BE2C (cell line): ENCODE measurements at regions not wholly inside any gene's neighbourhood (a gene's known extent, or its start where the extent isn't known, plus 50 kb on each side); places are given as distances from the start of the nearest gene placed in this dataset.

ENCODE experiments used
- DNase-seq: peaks from one replicate; pipeline ENCODE4 v3.0.0-alpha.2; 2020
- H3K27me3 ChIP-seq: fragments of 250-450 bp; sonication (Bioruptor Pico); 2 replicates; pipeline ENCODE4 v1.5.1; 2020; ENCODE audit warnings: mild to moderate bottlenecking
- H3K36me3 ChIP-seq: fragments of 250-450 bp; sonication (Bioruptor Pico); 2 replicates; pipeline ENCODE4 v1.5.1; 2020; ENCODE audit warnings: mild to moderate bottlenecking
- H3K4me1 ChIP-seq: fragments of 250-450 bp; sonication (Bioruptor Pico); 2 replicates; pipeline ENCODE4 v1.5.1; 2020
- H3K4me3 ChIP-seq: 2 replicates; pipeline ENCODE4 v1.5.1; 2011; ENCODE audit warnings: low read depth, low read length
- H3K9me3 ChIP-seq: fragments of 250-450 bp; sonication (Bioruptor Pico); 2 replicates; pipeline ENCODE4 v1.5.1; 2020
- CTCF ChIP-seq: IDR thresholded peaks from 2 replicates; pipeline ENCODE4 v1.5.1; 2012; ENCODE audit warnings: mild to moderate bottlenecking, low read depth, low read length

- Histone ChIP-seq H3K9me3 (no peaks in the 10 kb centered on the region), H3K36me3 (no peaks in the 10 kb centered on the region), H3K4me3 (no peak overlapping the region), H3K4me1 (peaks cover 30% of the 10 kb centered on the region), H3K27me3 (no peaks in the 10 kb centered on the region)
- no peak for TF ChIP-seq CTCF
- DNase-seq = no peak
These were observed 609.2 kb downstream of the TOX3 start for GRCh38 chr16:51937771-51938170.

GRCh38 chr16:51936846-51937245 lies 610.1 kb downstream of the TOX3 start:
- no peaks in the 10 kb centered on the region for H3K9me3 ChIP-seq
- H3K27me3 ChIP-seq = no peaks in the 10 kb centered on the region
- H3K36me3 ChIP-seq = no peaks in the 10 kb centered on the region

GRCh38 chr16:51932317-51932716 lies 614.6 kb downstream of the TOX3 start:
- no peaks in the 10 kb centered on the region for H3K9me3 ChIP-seq
- TF ChIP-seq CTCF = no peak

More at GRCh38 chr16:51936846-51937245, 610.1 kb downstream of the TOX3 start:
- peaks cover 30% of the 10 kb centered on the region for H3K4me1 ChIP-seq
- TF ChIP-seq CTCF = no peak
- no peak for DNase-seq
- H3K4me3 ChIP-seq = no peak overlapping the region

GRCh38 chr16:51931653-51932052 lies 615.3 kb downstream of the TOX3 start:
- H3K4me3 ChIP-seq = no peak overlapping the region

More at GRCh38 chr16:51932317-51932716, 614.6 kb downstream of the TOX3 start:
- H3K27me3 ChIP-seq = no peaks in the 10 kb centered on the region
- no peaks in the 10 kb centered on the region for H3K36me3 ChIP-seq
- H3K4me3 ChIP-seq = no peak overlapping the region
- DNase-seq = no peak
- peaks cover 19% of the 10 kb centered on the region for H3K4me1 ChIP-seq

GRCh38 chr16:51924744-51925143 lies 622.2 kb downstream of the TOX3 start:
- Histone ChIP-seq H3K9me3 (no peaks in the 10 kb centered on the region), H3K4me1 (no peaks in the 10 kb centered on the region; the same call in 1 of the 2 replicates), H3K27me3 (no peaks in the 10 kb centered on the region), H3K36me3 (no peaks in the 10 kb centered on the region), H3K4me3 (no peak overlapping the region)
- TF ChIP-seq CTCF = no peak
- DNase-seq = no peak

More at GRCh38 chr16:51931653-51932052, 615.3 kb downstream of the TOX3 start:
- Histone ChIP-seq H3K36me3 (no peaks in the 10 kb centered on the region), H3K27me3 (no peaks in the 10 kb centered on the region), H3K4me1 (peaks cover 19% of the 10 kb centered on the region), H3K9me3 (no peaks in the 10 kb centered on the region)
- TF ChIP-seq CTCF = no peak
- no peak for DNase-seq

GRCh38 chr16:51922476-51922875 lies 624.5 kb downstream of the TOX3 start:
- TF ChIP-seq CTCF = no peak
- H3K9me3 ChIP-seq = no peaks in the 10 kb centered on the region
- H3K4me3 ChIP-seq = no peak overlapping the region
- no peaks in the 10 kb centered on the region for H3K4me1 ChIP-seq
- H3K27me3 ChIP-seq = no peaks in the 10 kb centered on the region
- no peak for DNase-seq
- H3K36me3 ChIP-seq = no peaks in the 10 kb centered on the region
